Hindlimb muscle (tissue), 1 donor: ENCODE measurements at regions not wholly inside any gene's neighbourhood (a gene's known extent, or its start where the extent isn't known, plus 50 kb on each side); places are given as distances from the start of the nearest gene placed in this dataset.
"Not testable (repeated sequence)": the region's sequence is repeated elsewhere in the genome, so short reads cannot be mapped to it uniquely, and the experiment has no call there.

Experiments used
- DNase-seq: peaks from one replicate; pipeline ENCODE4 v3.0.0-alpha.2; 2013

- DNase-seq, result no peak
These were observed 331.5 kb upstream of the CNTNAP2 start for GRCh38 chr7:145784809-145785780.

GRCh38 chr7:145781388-145781787 lies 335.2 kb upstream of the CNTNAP2 start:
- DNase-seq, result not testable (repeated sequence)

- DNase-seq, result no peak
These were observed 337.5 kb upstream of the CNTNAP2 start for GRCh38 chr7:145779140-145779539.

- DNase-seq, result no peak
These were observed 341.8 kb upstream of the CNTNAP2 start for GRCh38 chr7:145774777-145775176.

GRCh38 chr7:145753004-145753403 lies 363.6 kb upstream of the CNTNAP2 start:
- no peak for DNase-seq

GRCh38 chr7:145737617-145738016 lies 379.0 kb upstream of the CNTNAP2 start:
- no peak for DNase-seq

GRCh38 chr7:145735061-145735460 lies 381.5 kb upstream of the CNTNAP2 start:
- DNase-seq, result no peak

GRCh38 chr7:145732521-145732920 lies 384.1 kb upstream of the CNTNAP2 start:
- DNase-seq, result no peak

- DNase-seq, result no peak
These were observed 386.9 kb upstream of the CNTNAP2 start for GRCh38 chr7:145729691-145730090.

- DNase-seq, result no peak
These were observed 398.5 kb upstream of the CNTNAP2 start for GRCh38 chr7:145718129-145718528.

GRCh38 chr7:145700488-145700887 lies 416.1 kb upstream of the CNTNAP2 start:
- DNase-seq, result no peak

GRCh38 chr7:145698526-145699262 lies 417.9 kb upstream of the CNTNAP2 start:
- no peak for DNase-seq

GRCh38 chr7:145697412-145698107 lies 419.0 kb upstream of the CNTNAP2 start:
- DNase-seq, result not testable (repeated sequence)

- no peak for DNase-seq
These were observed 420.5 kb upstream of the CNTNAP2 start for GRCh38 chr7:145696071-145696470.

GRCh38 chr7:145692237-145692950 lies 424.2 kb upstream of the CNTNAP2 start:
- no peak for DNase-seq

GRCh38 chr7:145691377-145691914 lies 425.2 kb upstream of the CNTNAP2 start:
- DNase-seq, result no peak

- DNase-seq, result no peak
These were observed 435.0 kb upstream of the CNTNAP2 start for GRCh38 chr7:145681646-145682045.

GRCh38 chr7:145681159-145681558 lies 435.4 kb upstream of the CNTNAP2 start:
- no peak for DNase-seq

GRCh38 chr7:145665499-145666258 lies 450.9 kb upstream of the CNTNAP2 start:
- no peak for DNase-seq

- DNase-seq, result no peak
These were observed 460.9 kb upstream of the CNTNAP2 start for GRCh38 chr7:145655666-145656065.

- DNase-seq, result no peak
These were observed 471.5 kb upstream of the CNTNAP2 start for GRCh38 chr7:145645135-145645515.
